Adrenal gland (tissue), 9 donors: ENCODE measurements at regions not wholly inside any gene's neighbourhood (a gene's known extent, or its start where the extent isn't known, plus 50 kb on each side); places are given as distances from the start of the nearest gene placed in this dataset.

Experiments used
- DNase-seq, 7 donors: peaks; one replicate each; pipeline ENCODE4 v3.0.0-alpha.2; 2019 to 2020
- H3K27ac ChIP-seq, 5 donors: fragments of 200-600 bp; sonication (generic) in 4 of 5; 1 replicate in 3 of 5; 2 replicates in 2 of 5; pipeline versions ENCODE4 v1.5.1 to v1.8.0; 2016 to 2020; ENCODE audit warnings: mild to moderate bottlenecking in 1 of 5
- H3K27me3 ChIP-seq: fragments of 200-600 bp; 2 replicates; pipeline ENCODE4 v1.8.0; 2021
- H3K36me3 ChIP-seq, 2 donors: fragments of 200-600 bp; replicated peaks in 1 of 2; 1 replicate in 1 of 2; 2 replicates in 1 of 2; pipeline versions ENCODE4 v1.5.1 to v1.8.0; 2018 to 2022
- H3K4me1 ChIP-seq, 2 donors: fragments of 200-600 bp; replicated peaks in 1 of 2; 1 replicate in 1 of 2; 2 replicates in 1 of 2; pipeline versions ENCODE4 v1.5.1 to v1.8.0; 2018 to 2021
- H3K4me3 ChIP-seq, 4 donors: fragments of 200-600 bp; sonication (generic) in 3 of 4; one replicate each; pipeline ENCODE4 v1.5.1; 2016 to 2018
- H3K9me3 ChIP-seq, 3 donors: fragments of 200-600 bp; sonication (generic) in 1 of 3; replicated peaks in 1 of 3; 1 replicate in 2 of 3; 2 replicates in 1 of 3; pipeline versions ENCODE4 v1.5.1 to v1.8.0; 2016 to 2021
- POLR2A ChIP-seq, 2 donors: fragments of 450-650 bp; IDR thresholded peaks; one replicate each; pipeline ENCODE4 v1.6.1; 2017; ENCODE audit warnings: antibody characterized with exemption in 2 of 2, mild to moderate bottlenecking in 2 of 2, moderate library complexity in 1 of 2
- WGBS, 4 donors: extraction: QIAGEN DNeasy Blood & Tissue Kit in 2 of 4; methylation state at CpG; one replicate each; pipeline versions ENCODE4 v1.1.5 to v1.1.7; 2013 to 2017; 5-methylcytosine and 5-hydroxymethylcytosine counted together
- intact Hi-C, 2 donors: fragments of 100-400 bp; cut with DNase I; formaldehyde crosslinking; loops; one replicate each; pipeline versions ENCODE4 v1.14.1 to v1.15.0; 2022 to 2023
- TF ChIP-seq, protein P1 (sequence below), 6 experiments: fragments of 450-650 bp in 4 of 6; fragments of 200-600 bp in 2 of 6; sonication (generic) in 1 of 6; IDR thresholded peaks; 1 replicate in 5 of 6; 2 replicates in 1 of 6; pipeline versions ENCODE4 v1.5.1 to v1.8.0; 2016 to 2021; ENCODE audit warnings: antibody characterized with exemption in 6 of 6, mild to moderate bottlenecking in 2 of 6, moderate library complexity in 1 of 6
- donor health status: healthy with polysubstance abuse.
- donor health status: Bipolar disorder and iron deficiency.
- donor health status: DM: yes; HTN: yes; CAD: no.
- donor health status: DM: no; HTN: no; CAD: no.
- donor health status: DM: no; HTN: no; CAD: no.

DNA sequence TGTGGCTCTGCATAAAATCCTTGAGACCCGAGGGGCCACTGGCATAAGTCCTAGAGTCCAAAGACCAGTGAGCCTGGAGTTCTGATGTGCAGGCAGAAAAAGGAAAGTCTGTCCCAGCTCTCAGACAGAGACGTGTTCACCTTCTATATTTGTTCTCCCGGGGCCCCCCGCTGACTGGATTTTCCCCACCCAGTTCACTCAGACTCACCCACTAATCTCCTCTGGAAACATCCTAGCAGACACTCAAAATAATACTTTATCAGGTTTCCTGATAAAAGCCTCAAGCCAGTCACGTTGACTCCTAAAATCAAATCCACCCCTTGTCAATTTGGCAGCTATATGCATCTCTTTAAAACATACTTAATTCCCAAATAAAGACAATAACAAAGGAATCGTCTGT, 1084.2 kb upstream of the NCAM2 start:
- Histone ChIP-seq H3K27me3 (no peaks in the 10 kb centered on the region), H3K4me1 (no peaks in the 10 kb centered on the region), H3K36me3 (no peaks in the 10 kb centered on the region), H3K4me3 (no peak overlapping the region), H3K27ac (no peak overlapping the region), H3K9me3 (no peaks in the 10 kb centered on the region)
- no peak for TF ChIP-seq POLR2A (IDR thresholded peaks at IDR 0.05)
- TF ChIP-seq, protein P1, sequence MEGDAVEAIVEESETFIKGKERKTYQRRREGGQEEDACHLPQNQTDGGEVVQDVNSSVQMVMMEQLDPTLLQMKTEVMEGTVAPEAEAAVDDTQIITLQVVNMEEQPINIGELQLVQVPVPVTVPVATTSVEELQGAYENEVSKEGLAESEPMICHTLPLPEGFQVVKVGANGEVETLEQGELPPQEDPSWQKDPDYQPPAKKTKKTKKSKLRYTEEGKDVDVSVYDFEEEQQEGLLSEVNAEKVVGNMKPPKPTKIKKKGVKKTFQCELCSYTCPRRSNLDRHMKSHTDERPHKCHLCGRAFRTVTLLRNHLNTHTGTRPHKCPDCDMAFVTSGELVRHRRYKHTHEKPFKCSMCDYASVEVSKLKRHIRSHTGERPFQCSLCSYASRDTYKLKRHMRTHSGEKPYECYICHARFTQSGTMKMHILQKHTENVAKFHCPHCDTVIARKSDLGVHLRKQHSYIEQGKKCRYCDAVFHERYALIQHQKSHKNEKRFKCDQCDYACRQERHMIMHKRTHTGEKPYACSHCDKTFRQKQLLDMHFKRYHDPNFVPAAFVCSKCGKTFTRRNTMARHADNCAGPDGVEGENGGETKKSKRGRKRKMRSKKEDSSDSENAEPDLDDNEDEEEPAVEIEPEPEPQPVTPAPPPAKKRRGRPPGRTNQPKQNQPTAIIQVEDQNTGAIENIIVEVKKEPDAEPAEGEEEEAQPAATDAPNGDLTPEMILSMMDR (IDR thresholded peaks at IDR 0.05) = no peak
- intact Hi-C loops = no loop called here
- DNase-seq = no peak
- 63 to 71% (median 66%) methylated on average over 6 of the region's 6 CpGs for WGBS, 4 donors

- Histone ChIP-seq H3K27ac (no peak overlapping the region), H3K4me1 (no peaks in the 10 kb centered on the region), H3K36me3 (no peaks in the 10 kb centered on the region), H3K27me3 (no peaks in the 10 kb centered on the region), H3K4me3 (no peak overlapping the region), H3K9me3 (no peaks in the 10 kb centered on the region)
- no peak for TF ChIP-seq POLR2A (IDR thresholded peaks at IDR 0.05)
- TF ChIP-seq, protein P1 (IDR thresholded peaks at IDR 0.05) = no peak
- intact Hi-C loops = no loop called here
- DNase-seq = no peak
Measured at GRCh38 chr21:19921211-19921610, 1077.0 kb upstream of the NCAM2 start.

- H3K36me3 ChIP-seq = no peaks in the 10 kb centered on the region
- H3K4me1 ChIP-seq = no peaks in the 10 kb centered on the region
- TF ChIP-seq, protein P1 (IDR thresholded peaks at IDR 0.05) = no peak
- intact Hi-C loops = no loop called here
- peaks cover 0 to 3% (median 0%) of the 10 kb centered on the region in 3 donors for H3K9me3 ChIP-seq
- H3K4me3 ChIP-seq = no peak overlapping the region
- 76 to 86% (median 83%) methylated on average over 3 of the region's 3 CpGs for whole genome bisulfite sequencing, 4 donors
- no peaks in the 10 kb centered on the region for H3K27me3 ChIP-seq
- DNase-seq = no peak
- H3K27ac ChIP-seq = no peak overlapping the region
Measured at GRCh38 chr21:19922122-19922521, 1076.1 kb upstream of the NCAM2 start.

DNA sequence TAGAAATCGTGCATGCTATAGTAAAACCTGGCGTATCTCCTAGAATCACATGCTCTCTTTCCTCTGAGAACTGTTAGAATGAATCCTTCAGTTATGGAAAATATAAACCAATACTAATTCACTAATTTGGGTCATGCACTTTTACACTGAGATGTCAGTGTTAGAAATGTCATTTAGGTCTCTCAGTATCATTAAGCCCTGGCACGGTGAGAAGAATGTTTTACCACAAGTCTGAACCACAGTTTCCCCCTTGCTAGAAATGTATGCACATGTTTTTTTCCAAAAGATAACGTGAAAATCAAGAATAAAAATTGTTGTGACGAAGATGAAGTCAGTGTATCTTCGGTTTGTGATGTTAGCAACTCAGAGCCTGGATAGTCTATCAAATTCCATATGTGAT, 1062.7 kb upstream of the NCAM2 start:
- intact Hi-C loops = no loop called here
- TF ChIP-seq, protein P1 (IDR thresholded peaks at IDR 0.05) = no peak
- no peak for TF ChIP-seq POLR2A (IDR thresholded peaks at IDR 0.05)
- Histone ChIP-seq H3K27ac (no peak overlapping the region), H3K36me3 (no peaks in the 10 kb centered on the region), H3K4me3 (no peak overlapping the region), H3K27me3 (no peaks in the 10 kb centered on the region), H3K4me1 (no peaks in the 10 kb centered on the region), H3K9me3 (no peaks in the 10 kb centered on the region)
- DNase-seq = no peak
- WGBS, 4 donors = 68 to 72% (median 71%) methylated on average over 6 of the region's 6 CpGs
